Keratinocyte (primary cell): ENCODE measurements at regions not wholly inside any gene's neighbourhood (a gene's known extent, or its start where the extent isn't known, plus 50 kb on each side); places are given as distances from the start of the nearest gene placed in this dataset.

Experiments used
- EZH2 ChIP-seq: IDR thresholded peaks from one replicate; pipeline ENCODE4 v1.6.1; 2012; ENCODE audit warnings: inconsistent platforms, mild to moderate bottlenecking, low read length, moderate library complexity
- TF ChIP-seq, protein P1 (sequence below), 3 experiments: IDR thresholded peaks in 1 of 3; conservative IDR thresholded peaks in 1 of 3; optimal IDR thresholded peaks in 1 of 3; 2 replicates in 2 of 3; 3 replicates in 1 of 3; pipeline versions ENCODE3 to v1.5.1; 2011; ENCODE audit warnings: low read length in 3 of 3, mild to moderate bottlenecking in 3 of 3, moderate library complexity in 2 of 3, control low read depth in 1 of 3, inconsistent platforms in 1 of 3; ENCODE audit not compliant: insufficient read depth in 2 of 3; ENCODE audit errors: extremely low read depth in 1 of 3

- TF ChIP-seq, protein P1, sequence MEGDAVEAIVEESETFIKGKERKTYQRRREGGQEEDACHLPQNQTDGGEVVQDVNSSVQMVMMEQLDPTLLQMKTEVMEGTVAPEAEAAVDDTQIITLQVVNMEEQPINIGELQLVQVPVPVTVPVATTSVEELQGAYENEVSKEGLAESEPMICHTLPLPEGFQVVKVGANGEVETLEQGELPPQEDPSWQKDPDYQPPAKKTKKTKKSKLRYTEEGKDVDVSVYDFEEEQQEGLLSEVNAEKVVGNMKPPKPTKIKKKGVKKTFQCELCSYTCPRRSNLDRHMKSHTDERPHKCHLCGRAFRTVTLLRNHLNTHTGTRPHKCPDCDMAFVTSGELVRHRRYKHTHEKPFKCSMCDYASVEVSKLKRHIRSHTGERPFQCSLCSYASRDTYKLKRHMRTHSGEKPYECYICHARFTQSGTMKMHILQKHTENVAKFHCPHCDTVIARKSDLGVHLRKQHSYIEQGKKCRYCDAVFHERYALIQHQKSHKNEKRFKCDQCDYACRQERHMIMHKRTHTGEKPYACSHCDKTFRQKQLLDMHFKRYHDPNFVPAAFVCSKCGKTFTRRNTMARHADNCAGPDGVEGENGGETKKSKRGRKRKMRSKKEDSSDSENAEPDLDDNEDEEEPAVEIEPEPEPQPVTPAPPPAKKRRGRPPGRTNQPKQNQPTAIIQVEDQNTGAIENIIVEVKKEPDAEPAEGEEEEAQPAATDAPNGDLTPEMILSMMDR (optimal IDR thresholded peaks at IDR 0.05 in 1 of 3, IDR thresholded peaks at IDR 0.05 in 1 of 3, conservative IDR thresholded peaks at IDR 0.05 in 1 of 3; ENCODE audit: extremely low read depth in 1 of 3, insufficient read depth in 2 of 3, low read length in 3 of 3) = no peak
- TF ChIP-seq EZH2 = no peak
Observed at GRCh38 chr13:19052180-19052579, 129.4 kb downstream of the TUBA3C start.
